H1 (cell line): ENCODE measurements at regions not wholly inside any gene's neighbourhood (a gene's known extent, or its start where the extent isn't known, plus 50 kb on each side); places are given as distances from the start of the nearest gene placed in this dataset.

Source experiments
- CTCF ChIA-PET: fragments of 300-600 bp; sonication (Branson Sonifier 250); formaldehyde crosslinking; loops from one replicate; lab custom pipeline; 2021; ENCODE audit not compliant: partially characterized antibody; lab: Charles Lee
- POLR2A ChIA-PET: fragments of 300-600 bp; sonication (Branson Sonifier 250); formaldehyde crosslinking; loops from one replicate; lab custom pipeline; 2021; ENCODE audit warnings: inconsistent platforms; ENCODE audit not compliant: partially characterized antibody; lab: Charles Lee
- DNase-seq, 2 experiments: peaks; one replicate each; pipeline versions ENCODE4 v3.0.0 to v3.0.0-alpha.2; 2010 to 2022; ENCODE audit warnings: low spot score in 2 of 2, low read depth in 1 of 2, mixed read lengths in 1 of 2
- FAIRE-seq: peaks from 2 replicates; lab custom pipeline; 2011; peaks lifted over from hg19 to GRCh38; lab: Jason Lieb, UNC
- H2AFZ ChIP-seq: 2 replicates; pipeline ENCODE4 v1.8.1; 2012; ENCODE audit warnings: low read length, inconsistent platforms
- H2AK5ac ChIP-seq: 2 replicates; pipeline ENCODE4 v1.6.1; 2013; ENCODE audit warnings: low read depth, low read length
- H2BK120ac ChIP-seq: replicated peaks from 2 replicates; pipeline ENCODE3; 2013; ENCODE audit warnings: low read depth, low read length, inconsistent platforms
- H2BK12ac ChIP-seq: 2 replicates; pipeline ENCODE4 v1.6.1; 2013; ENCODE audit warnings: low read depth, low read length
- H2BK15ac ChIP-seq: 2 replicates; pipeline ENCODE4 v1.6.1; 2013; ENCODE audit warnings: low read length
- H2BK20ac ChIP-seq: 2 replicates; pipeline ENCODE4 v1.6.1; 2013; ENCODE audit warnings: low read length
- H2BK5ac ChIP-seq: 2 replicates; pipeline ENCODE4 v1.6.1; 2013; ENCODE audit warnings: low read depth, low read length
- H3K14ac ChIP-seq: 2 replicates; pipeline ENCODE4 v1.6.1; 2013; ENCODE audit warnings: inconsistent platforms; ENCODE audit not compliant: insufficient read length
- H3K18ac ChIP-seq: 2 replicates; pipeline ENCODE4 v1.6.1; 2013; ENCODE audit warnings: low read length; ENCODE audit errors: extremely low read depth
- H3K23ac ChIP-seq: 2 replicates; pipeline ENCODE4 v1.6.1; 2013; ENCODE audit warnings: inconsistent platforms; ENCODE audit not compliant: insufficient read length
- H3K23me2 ChIP-seq: 2 replicates; pipeline ENCODE4 v1.6.1; 2013; ENCODE audit warnings: low read depth, low read length
- H3K27ac ChIP-seq: 2 replicates; pipeline ENCODE4 v1.6.1; 2011; ENCODE audit warnings: low read depth, low read length, inconsistent platforms
- H3K27me3 ChIP-seq, 4 experiments: replicated peaks in 1 of 4; 1 replicate in 1 of 4; 2 replicates in 3 of 4; pipeline versions ENCODE4 v1.6.1 to v1.8.1; 2011 to 2013; ENCODE audit warnings: low read length in 3 of 4, mild to moderate bottlenecking in 3 of 4, inconsistent platforms in 2 of 4, mixed read lengths in 2 of 4, moderate library complexity in 1 of 4; ENCODE audit not compliant: control insufficient read depth in 3 of 4, insufficient read depth in 3 of 4; ENCODE audit errors: extremely low read depth in 1 of 4
- H3K36me3 ChIP-seq, 4 experiments: 2 replicates each; pipeline versions ENCODE4 v1.6.1 to v1.8.1; 2011 to 2013; ENCODE audit warnings: mild to moderate bottlenecking in 4 of 4, low read length in 3 of 4, moderate library complexity in 2 of 4, control low read depth in 1 of 4, inconsistent platforms in 1 of 4; ENCODE audit not compliant: insufficient read depth in 4 of 4, control insufficient read depth in 2 of 4
- H3K4ac ChIP-seq: replicated peaks from 2 replicates; pipeline ENCODE3; 2013; ENCODE audit warnings: low read length, low read depth, mixed read lengths, inconsistent platforms; ENCODE audit not compliant: insufficient read length
- H3K4me1 ChIP-seq, 4 experiments: replicated peaks in 1 of 4; 1 replicate in 1 of 4; 2 replicates in 3 of 4; pipeline versions ENCODE4 v1.6.1 to v1.8.1; 2011 to 2013; ENCODE audit warnings: low read length in 3 of 4, inconsistent platforms in 2 of 4, mixed read lengths in 1 of 4; ENCODE audit not compliant: insufficient read depth in 4 of 4, control insufficient read depth in 3 of 4
- H3K4me2 ChIP-seq, 2 experiments: 2 replicates each; pipeline versions ENCODE4 v1.6.1 to v1.8.1; 2011 to 2013; ENCODE audit warnings: low read depth in 2 of 2, low read length in 2 of 2, control low read depth in 1 of 2, inconsistent platforms in 1 of 2, mild to moderate bottlenecking in 1 of 2; ENCODE audit not compliant: insufficient read depth in 1 of 2
- H3K4me3 ChIP-seq, 4 experiments: fragments of 200-600, 300-600 bp in 1 of 4; sonication (generic), shearing (Covaris generic), sonication (Bioruptor Twin) in 1 of 4; 2 replicates each; pipeline versions ENCODE4 v1.5.1 to v1.8.1; 2011 to 2016; ENCODE audit warnings: low read length in 4 of 4, low read depth in 3 of 4, control low read depth in 2 of 4, inconsistent platforms in 2 of 4, mild to moderate bottlenecking in 2 of 4, mixed read lengths in 1 of 4, moderate library complexity in 1 of 4; ENCODE audit not compliant: insufficient read depth in 2 of 4; ENCODE audit errors: extremely low read depth in 1 of 4
- H3K56ac ChIP-seq: replicated peaks from 2 replicates; pipeline ENCODE3; 2013; ENCODE audit warnings: low read depth, mild to moderate bottlenecking, mixed read lengths, low read length, inconsistent platforms; ENCODE audit not compliant: insufficient read length
- H3K79me1 ChIP-seq: 2 replicates; pipeline ENCODE4 v1.6.1; 2013; ENCODE audit warnings: low read depth, low read length, control low read depth
- H3K79me2 ChIP-seq, 2 experiments: 2 replicates each; pipeline versions ENCODE4 v1.6.1 to v1.8.1; 2012 to 2013; ENCODE audit warnings: low read length in 2 of 2, mild to moderate bottlenecking in 2 of 2, inconsistent platforms in 1 of 2; ENCODE audit not compliant: insufficient read depth in 2 of 2, control insufficient read depth in 1 of 2
- H3K9ac ChIP-seq, 4 experiments: replicated peaks in 1 of 4; 1 replicate in 1 of 4; 2 replicates in 3 of 4; pipeline versions ENCODE4 v1.6.1 to v1.8.1; 2011 to 2013; ENCODE audit warnings: low read depth in 3 of 4, low read length in 3 of 4, control low read depth in 2 of 4, mild to moderate bottlenecking in 2 of 4, moderate library complexity in 2 of 4, inconsistent platforms in 1 of 4; ENCODE audit errors: extremely low read depth in 1 of 4
- H3K9me3 ChIP-seq, 2 experiments: 2 replicates each; pipeline versions ENCODE4 v1.6.1 to v1.8.1; 2012 to 2013; ENCODE audit warnings: mild to moderate bottlenecking in 2 of 2, moderate library complexity in 2 of 2, control low read depth in 1 of 2, inconsistent platforms in 1 of 2, low read depth in 1 of 2, low read length in 1 of 2, mixed read lengths in 1 of 2; ENCODE audit not compliant: insufficient read depth in 2 of 2
- H4K20me1 ChIP-seq, 2 experiments: replicated peaks in 1 of 2; 2 replicates each; pipeline versions ENCODE3 to v1.8.1; 2011 to 2013; ENCODE audit warnings: inconsistent platforms in 2 of 2, low read length in 2 of 2, mild to moderate bottlenecking in 1 of 2; ENCODE audit not compliant: insufficient read depth in 2 of 2, control insufficient read depth in 1 of 2
- H4K5ac ChIP-seq: 2 replicates; pipeline ENCODE4 v1.6.1; 2013; ENCODE audit warnings: low read length, low read depth, mixed read lengths, inconsistent platforms; ENCODE audit not compliant: insufficient read length
- H4K8ac ChIP-seq: 2 replicates; pipeline ENCODE4 v1.8.0; 2013; ENCODE audit warnings: mild to moderate bottlenecking, moderate library complexity, low read length, inconsistent platforms; ENCODE audit not compliant: insufficient read depth; ENCODE audit errors: extremely low read depth
- H4K91ac ChIP-seq: replicated peaks from 2 replicates; pipeline ENCODE3; 2013; ENCODE audit warnings: low read length, mixed read lengths, inconsistent platforms; ENCODE audit not compliant: insufficient read length
- BACH1 ChIP-seq: IDR thresholded peaks from 2 replicates; pipeline ENCODE4 v1.6.1; 2012; ENCODE audit warnings: low read length, improper control_type of control experiment
- EZH2 ChIP-seq: fragments of 200-600 bp; sonication (generic); IDR thresholded peaks from 2 replicates; pipeline ENCODE4 v1.7.1; 2012; ENCODE audit warnings: low read depth, mild to moderate bottlenecking, moderate library complexity, low read length, inconsistent platforms; ENCODE audit not compliant: severe bottlenecking
- FOSL1 ChIP-seq: IDR thresholded peaks from 2 replicates; pipeline ENCODE4 v1.6.1; 2011; ENCODE audit warnings: mild to moderate bottlenecking, low read depth, low read length, moderate library complexity; ENCODE audit not compliant: insufficient read depth
- PHF8 ChIP-seq: fragments of 200-600 bp; sonication (generic); conservative IDR thresholded peaks from 2 replicates; pipeline ENCODE4 v1.7.1; 2012; ENCODE audit warnings: low read depth, mild to moderate bottlenecking, inconsistent platforms, low read length, moderate library complexity
- POLR2A ChIP-seq, 2 experiments: IDR thresholded peaks; 1 replicate in 1 of 2; 2 replicates in 1 of 2; pipeline ENCODE4 v1.6.1; 2011; ENCODE audit warnings: low read depth in 2 of 2, low read length in 2 of 2, mild to moderate bottlenecking in 2 of 2; ENCODE audit errors: control extremely low read depth in 1 of 2
- SIRT6 ChIP-seq: IDR thresholded peaks from one replicate; pipeline ENCODE4 v1.7.1; 2012; ENCODE audit warnings: low read length, inconsistent platforms
- SUZ12 ChIP-seq: fragments of 200-600 bp; sonication (generic); IDR thresholded peaks from 2 replicates; pipeline ENCODE4 v1.6.1; 2012; ENCODE audit warnings: mild to moderate bottlenecking, inconsistent platforms, low read length, moderate library complexity, mixed read lengths
- TBP ChIP-seq: IDR thresholded peaks from 2 replicates; pipeline ENCODE4 v1.6.1; 2011; ENCODE audit warnings: low read depth, low read length, improper control_type of control experiment
- WGBS, 2 experiments: shearing (Covaris generic) in 1 of 2; methylation state at CpG; one replicate each; pipeline versions ENCODE4 v1.1.6 to v1.1.7; 2013 to 2015; ENCODE audit warnings: low lambda C conversion rate in 2 of 2, mixed read lengths in 2 of 2, inconsistent platforms in 1 of 2, low coverage in 1 of 2, missing lambda C conversion rate in 1 of 2; ENCODE audit not compliant: insufficient replicate concordance in 2 of 2, insufficient coverage in 1 of 2, insufficient read length in 1 of 2; ENCODE audit errors: extremely low coverage in 1 of 2, missing lambda C conversion rate in 1 of 2; 5-methylcytosine and 5-hydroxymethylcytosine counted together
- TF ChIP-seq, protein P1 (sequence below): IDR thresholded peaks from 2 replicates; pipeline ENCODE4 v1.6.1; 2012; ENCODE audit warnings: low read length, inconsistent platforms

DNA sequence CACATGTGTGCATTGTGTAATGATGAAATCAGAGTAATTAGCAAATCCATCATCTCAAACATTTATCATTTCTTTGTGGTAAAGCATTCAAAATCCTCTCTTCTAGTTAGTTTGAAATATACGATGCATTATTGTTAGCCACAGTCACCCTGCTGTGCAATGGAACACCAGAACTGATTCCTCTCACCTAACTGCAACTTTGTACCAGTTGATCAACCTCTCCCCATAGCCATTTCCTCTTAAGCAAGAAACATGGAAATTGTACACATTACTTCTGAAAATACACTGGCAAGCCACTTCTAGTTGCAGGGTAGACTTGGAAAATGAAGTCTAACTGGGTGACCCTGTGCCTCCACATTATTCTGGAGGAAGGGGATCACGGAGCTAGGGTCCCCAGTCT lies 58.1 kb upstream of the ESR1 start:
- Histone ChIP-seq H3K4ac (no peak overlapping the region), H4K20me1 (no peaks in the 10 kb centered on the region), H2BK15ac (no peak overlapping the region), H3K4me1 (no peaks in the 10 kb centered on the region), H3K36me3 (no peaks in the 10 kb centered on the region), H3K79me1 (no peaks in the 10 kb centered on the region), H3K27ac (no peak overlapping the region), H3K56ac (no peak overlapping the region), H3K4me3 (no peak overlapping the region), H2BK5ac (no peak overlapping the region), H2AK5ac (no peak overlapping the region), H4K91ac (no peak overlapping the region), H3K18ac (no peak overlapping the region), H2BK12ac (no peak overlapping the region), H4K5ac (no peak overlapping the region), H3K23me2 (no peaks in the 10 kb centered on the region), H3K79me2 (no peaks in the 10 kb centered on the region)
- no peak for FAIRE-seq
- 82% methylated on average over 2 of the region's 2 CpGs; no CpG with 5 or more reads in 1 of the 2 experiments for WGBS, 2 experiments
- no peak for DNase-seq
- TF ChIP-seq PHF8: no peak
- no peak for TF ChIP-seq BACH1
- no peak for TF ChIP-seq TBP
- no peak for TF ChIP-seq POLR2A (IDR thresholded peaks at IDR 0.05; ENCODE audit: control extremely low read depth in 1 of 2, low read depth in 2 of 2, low read length in 2 of 2)
- TF ChIP-seq, protein P1, sequence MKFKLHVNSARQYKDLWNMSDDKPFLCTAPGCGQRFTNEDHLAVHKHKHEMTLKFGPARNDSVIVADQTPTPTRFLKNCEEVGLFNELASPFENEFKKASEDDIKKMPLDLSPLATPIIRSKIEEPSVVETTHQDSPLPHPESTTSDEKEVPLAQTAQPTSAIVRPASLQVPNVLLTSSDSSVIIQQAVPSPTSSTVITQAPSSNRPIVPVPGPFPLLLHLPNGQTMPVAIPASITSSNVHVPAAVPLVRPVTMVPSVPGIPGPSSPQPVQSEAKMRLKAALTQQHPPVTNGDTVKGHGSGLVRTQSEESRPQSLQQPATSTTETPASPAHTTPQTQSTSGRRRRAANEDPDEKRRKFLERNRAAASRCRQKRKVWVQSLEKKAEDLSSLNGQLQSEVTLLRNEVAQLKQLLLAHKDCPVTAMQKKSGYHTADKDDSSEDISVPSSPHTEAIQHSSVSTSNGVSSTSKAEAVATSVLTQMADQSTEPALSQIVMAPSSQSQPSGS: no peak
- TF ChIP-seq FOSL1: no peak
- TF ChIP-seq EZH2: no peak
- no peak for TF ChIP-seq SUZ12
- TF ChIP-seq SIRT6: no peak
- TF ChIP-seq, all 59 proteins: peak for 0
- H3K9me3 ChIP-seq: peaks cover 0 to 2% of the 10 kb centered on the region in 2 experiments; a peak in 1 of 4 replicates
- no peak overlapping the region; the same call in 1 of the 2 replicates for H2AFZ ChIP-seq
- no peak overlapping the region for H3K4me2 ChIP-seq
- no peak overlapping the region for H2BK20ac ChIP-seq
- H3K14ac ChIP-seq: no peak overlapping the region
- no peak overlapping the region for H3K9ac ChIP-seq
- no peak overlapping the region for H3K23ac ChIP-seq
- no peak overlapping the region for H4K8ac ChIP-seq
- H3K27me3 ChIP-seq: no peaks in the 10 kb centered on the region
- POLR2A ChIA-PET: no interaction called here
- H2BK120ac ChIP-seq: no peak overlapping the region
- CTCF ChIA-PET: interaction anchor here (0.7 to 1.8 kb wide), 4 partner anchors 16 to 56 kb away, joined by 3 to 4 read pairs (median 3); no protein-coding TSS in a partner anchor
